Psoas muscle (tissue), 7 donors: ENCODE measurements at regions not wholly inside any gene's neighbourhood (a gene's known extent, or its start where the extent isn't known, plus 50 kb on each side); places are given as distances from the start of the nearest gene placed in this dataset.
"Not testable (repeated sequence)": the region's sequence is repeated elsewhere in the genome, so short reads cannot be mapped to it uniquely, and the experiment has no call there.

Experiments
- ATAC-seq, 4 donors: fragments of 200-7000 bp; cut with Tn5 transposase; one replicate each; pipeline ENCODE4 v1.9.1; 2020; ENCODE audit warnings: moderate library complexity in 3 of 4, mild to moderate bottlenecking in 2 of 4
- DNase-seq, 2 donors: peaks; one replicate each; pipeline ENCODE4 v3.0.0-alpha.2; 2020
- H3K27ac ChIP-seq: fragments of 200-600 bp; one replicate; pipeline ENCODE4 v1.8.0; 2022
- H3K27me3 ChIP-seq, 3 donors: fragments of 200-600 bp in 1 of 3; one replicate each; pipeline versions ENCODE4 v1.6.1 to v1.8.0; 2013 to 2022; ENCODE audit warnings: low read length in 2 of 3, mild to moderate bottlenecking in 2 of 3, moderate library complexity in 1 of 3; ENCODE audit not compliant: insufficient read depth in 3 of 3
- H3K36me3 ChIP-seq, 2 donors: fragments of 200-600 bp in 1 of 2; one replicate each; pipeline versions ENCODE4 v1.6.1 to v1.8.0; 2013 to 2022; ENCODE audit warnings: low read depth in 1 of 2, mild to moderate bottlenecking in 1 of 2, moderate library complexity in 1 of 2; ENCODE audit not compliant: insufficient read depth in 1 of 2
- H3K4me1 ChIP-seq: fragments of 200-600 bp; one replicate; pipeline ENCODE4 v1.8.0; 2022
- H3K4me3 ChIP-seq: fragments of 200-600 bp; one replicate; pipeline ENCODE4 v1.8.0; 2022; ENCODE audit warnings: mild to moderate bottlenecking
- H3K9me3 ChIP-seq: fragments of 200-600 bp; one replicate; pipeline ENCODE4 v1.8.0; 2022
- CTCF ChIP-seq: fragments of 200-600 bp; IDR thresholded peaks from one replicate; pipeline ENCODE4 v1.8.0; 2022; ENCODE audit warnings: antibody characterized with exemption
- WGBS, 3 donors: extraction: QIAGEN DNeasy Blood & Tissue Kit; methylation state at CpG; one replicate each; pipeline versions ENCODE4 v1.1.6 to v1.1.7; 2013; 5-methylcytosine and 5-hydroxymethylcytosine counted together
- intact Hi-C, 2 donors: fragments of 100-400 bp; cut with DNase I; formaldehyde crosslinking; loops; one replicate each; pipeline versions ENCODE4 v1.11.0 to v1.14.2; 2022
- donor health status: healthy with polysubstance abuse.
- donor health status: DM: no; HTN: no; CAD: no; lungs with moderate emphysema.
- donor health status: Bipolar disorder and iron deficiency.
- donor health status: healthy.
- donor health status: DM: yes; HTN: yes; CAD: no.
- donor health status: DM: no; HTN: no; CAD: no.
- donor health status: DM: yes; HTN: yes; CAD: no.

- intact Hi-C loops = no loop called here
- H3K27me3 ChIP-seq = peaks cover 0 to 94% (median 43%) of the 10 kb centered on the region in 3 donors
Observed at GRCh38 chr4:3874525-3875110, 108.4 kb downstream of the ADRA2C start.

GRCh38 chr4:3875466-3875865 lies 109.3 kb downstream of the ADRA2C start:
- 51 to 58% (median 57%) methylated on average over 4 of the region's 4 CpGs for WGBS, 3 donors
- ATAC-seq (no peak), DNase-seq (no peak)
- Histone ChIP-seq H3K9me3 (peaks cover 4% of the 10 kb centered on the region), H3K27ac (no peak overlapping the region), H3K36me3 (no peaks in the 10 kb centered on the region), H3K27me3 (peaks cover 0 to 94% (median 41%) of the 10 kb centered on the region in 3 donors), H3K4me3 (no peak overlapping the region), H3K4me1 (no peaks in the 10 kb centered on the region)
- intact Hi-C loops = no loop called here
- TF ChIP-seq CTCF = no peak

More at GRCh38 chr4:3874525-3875110, 108.4 kb downstream of the ADRA2C start:
- no peaks in the 10 kb centered on the region for H3K4me1 ChIP-seq
- WGBS, 3 donors = 51 to 60% (median 56%) methylated on average over 11 of the region's 11 CpGs
- no peak overlapping the region for H3K27ac ChIP-seq
- H3K4me3 ChIP-seq = no peak overlapping the region
- DNase-seq (peak in 1 of 2 donors; percentile 19), ATAC-seq (no peak)
- no peaks in the 10 kb centered on the region for H3K36me3 ChIP-seq
- no peak for TF ChIP-seq CTCF
- H3K9me3 ChIP-seq = peaks cover 4% of the 10 kb centered on the region

GRCh38 chr4:3876057-3876845 lies 110.1 kb downstream of the ADRA2C start:
- intact Hi-C loops, H3K27ac ChIP-seq, ATAC-seq, H3K9me3 ChIP-seq, H3K36me3 ChIP-seq, DNase-seq, H3K4me1 ChIP-seq, H3K4me3 ChIP-seq: not testable (repeated sequence)
- WGBS, 3 donors = 67 to 75% (median 70%) methylated on average over 15 to 18 of the region's 24 CpGs
- peaks cover 0 to 94% (median 40%) of the 10 kb centered on the region in 3 donors for H3K27me3 ChIP-seq

- Histone ChIP-seq H3K9me3 (peaks cover 4% of the 10 kb centered on the region), H3K27me3 (peaks cover 0 to 85% (median 33%) of the 10 kb centered on the region in 3 donors), H3K4me1 (no peaks in the 10 kb centered on the region), H3K27ac (no peak overlapping the region), H3K4me3 (no peak overlapping the region), H3K36me3 (no peaks in the 10 kb centered on the region)
- DNase-seq (no peak), ATAC-seq (no peak)
- intact Hi-C loops = no loop called here
- no peak for TF ChIP-seq CTCF
Observed at GRCh38 chr4:3877236-3877635, 111.1 kb downstream of the ADRA2C start.

GRCh38 chr4:3877868-3878267 lies 111.7 kb downstream of the ADRA2C start:
- ATAC-seq = no peak
- Histone ChIP-seq H3K4me3 (no peak overlapping the region), H3K27me3 (peaks cover 0 to 78% (median 30%) of the 10 kb centered on the region in 3 donors), H3K4me1 (no peaks in the 10 kb centered on the region), H3K27ac (no peak overlapping the region), H3K9me3 (peaks cover 4% of the 10 kb centered on the region), H3K36me3 (no peaks in the 10 kb centered on the region)
- TF ChIP-seq CTCF = no peak
- 86 to 95% (median 90%) methylated on average over 1 of the region's 1 CpG for WGBS, 3 donors
- DNase-seq = no peak
- intact Hi-C loops = no loop called here
